ENCODE measurements at regions not wholly inside any gene's neighbourhood (a gene's known extent, or its start where the extent isn't known, plus 50 kb on each side); places are given as distances from the start of the nearest gene placed in this dataset.

- Histone ChIP-seq H3K9me3 (ENCODE audit: insufficient read depth, low read depth) (no peaks in the 10 kb centered on the region; the same call in 1 of the 2 replicates), H3K27ac (no peak overlapping the region), H3K4me1 (replicated peaks; ENCODE audit: insufficient read depth) (no peaks in the 10 kb centered on the region), H3K27me3 (ENCODE audit: insufficient read depth, low read depth) (no peaks in the 10 kb centered on the region), H3F3A (ENCODE audit: insufficient read depth, low read depth) (no peaks in the 10 kb centered on the region), H4K20me1 (ENCODE audit: insufficient read depth) (no peaks in the 10 kb centered on the region), H2AFZ (no peak overlapping the region), H3K36me3 (ENCODE audit: low read depth) (no peaks in the 10 kb centered on the region), H3K4me2 (no peak overlapping the region), H3K9me2 (ENCODE audit: insufficient read depth) (no peaks in the 10 kb centered on the region), H3K79me2 (ENCODE audit: low read depth) (no peaks in the 10 kb centered on the region), H3K4me3 (no peak overlapping the region)
- ChIA-PET CTCF (no interaction called here), POLR2A (ENCODE audit: unreplicated experiment) (no interaction called here)
- intact Hi-C loops (cut with micrococcal nuclease; ENCODE audit: unreplicated experiment): no loop called here
- no peak for DNase-seq
- no TSS peak for BruUV-seq (replicated peaks)
- no peak for TF ChIP-seq CTCF (conservative IDR thresholded peaks at IDR 0.05)
- TF ChIP-seq EZH2 (IDR thresholded peaks at IDR 0.05; ENCODE audit: low read depth): no peak
Observed at GRCh38 chrX:96424007-96424406, 260.6 kb upstream of the DIAPH2 start.

- Histone ChIP-seq H3K27me3 (ENCODE audit: insufficient read depth, low read depth) (no peaks in the 10 kb centered on the region), H3K9me3 (ENCODE audit: insufficient read depth, low read depth) (no peaks in the 10 kb centered on the region; the same call in 1 of the 2 replicates), H3K4me3 (no peak overlapping the region), H3K4me2 (no peak overlapping the region), H4K20me1 (ENCODE audit: insufficient read depth) (no peaks in the 10 kb centered on the region), H3K36me3 (ENCODE audit: low read depth) (no peaks in the 10 kb centered on the region), H3K9me2 (ENCODE audit: insufficient read depth) (no peaks in the 10 kb centered on the region), H3F3A (ENCODE audit: insufficient read depth, low read depth) (no peaks in the 10 kb centered on the region), H2AFZ (no peak overlapping the region), H3K4me1 (replicated peaks; ENCODE audit: insufficient read depth) (no peaks in the 10 kb centered on the region), H3K27ac (no peak overlapping the region), H3K79me2 (ENCODE audit: low read depth) (no peaks in the 10 kb centered on the region)
- BruUV-seq (replicated peaks): no TSS peak
- intact Hi-C loops (cut with micrococcal nuclease; ENCODE audit: unreplicated experiment): no loop called here
- no peak for DNase-seq
- ChIA-PET POLR2A (ENCODE audit: unreplicated experiment) (no interaction called here), CTCF (no interaction called here)
- TF ChIP-seq EZH2 (IDR thresholded peaks at IDR 0.05; ENCODE audit: low read depth) (no peak), CTCF (conservative IDR thresholded peaks at IDR 0.05) (no peak)
Observed at GRCh38 chrX:96425200-96425599, 259.4 kb upstream of the DIAPH2 start.

DNA sequence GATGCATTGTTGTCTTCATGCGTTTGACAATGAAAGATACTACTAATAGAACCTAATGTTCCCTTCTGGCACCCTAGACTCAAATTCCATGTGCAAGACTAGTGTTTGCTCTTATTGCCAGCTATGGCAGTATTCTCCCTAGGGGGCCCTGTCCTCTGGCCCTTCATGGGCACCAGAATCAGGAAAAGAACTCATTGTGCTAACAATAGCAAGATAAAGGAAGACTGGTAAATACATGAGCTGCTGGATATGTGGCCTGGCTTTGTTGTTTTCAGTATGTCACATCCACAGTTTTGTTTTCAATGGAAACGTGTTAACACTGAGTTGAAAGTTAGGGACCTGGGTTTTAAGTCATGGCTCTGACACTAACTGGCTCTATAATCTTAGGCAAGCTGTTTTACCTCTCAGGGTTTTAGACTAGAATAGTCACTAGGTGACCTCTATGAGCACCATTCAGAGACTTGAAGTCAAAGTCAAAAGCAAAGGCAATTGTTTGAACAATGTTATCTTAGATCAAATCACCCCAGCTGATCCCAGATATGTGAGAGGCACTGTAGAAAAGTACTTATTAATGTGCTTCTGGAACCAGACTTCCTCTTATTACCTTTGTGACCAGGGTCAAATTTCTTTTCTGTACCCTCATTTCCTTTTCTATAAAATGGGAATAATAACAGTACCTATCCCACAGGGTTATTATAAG lies 253.7 kb upstream of the DIAPH2 start:
- no TSS peak for BruUV-seq (replicated peaks)
- no peak for DNase-seq
- H3K79me2 ChIP-seq (ENCODE audit: low read depth): no peaks in the 10 kb centered on the region
- TF ChIP-seq CTCF (conservative IDR thresholded peaks at IDR 0.05) (no peak), EZH2 (IDR thresholded peaks at IDR 0.05; ENCODE audit: low read depth) (no peak)
- ChIA-PET CTCF (no interaction called here), POLR2A (ENCODE audit: unreplicated experiment) (no interaction called here)
- H4K20me1 ChIP-seq (ENCODE audit: insufficient read depth): no peaks in the 10 kb centered on the region
- no peaks in the 10 kb centered on the region for H3K9me3 ChIP-seq (ENCODE audit: insufficient read depth, low read depth)
- no peak overlapping the region for H3K4me3 ChIP-seq
- H3K27me3 ChIP-seq (ENCODE audit: insufficient read depth, low read depth): no peaks in the 10 kb centered on the region
- H3K36me3 ChIP-seq (ENCODE audit: low read depth): no peaks in the 10 kb centered on the region
- H3K9me2 ChIP-seq (ENCODE audit: insufficient read depth): no peaks in the 10 kb centered on the region
- H2AFZ ChIP-seq: no peak overlapping the region
- no peak overlapping the region for H3K4me2 ChIP-seq
- intact Hi-C loops (cut with micrococcal nuclease; ENCODE audit: unreplicated experiment): no loop called here
- no peak overlapping the region for H3K27ac ChIP-seq
- peaks cover 18% of the 10 kb centered on the region; the same call in 1 of the 2 replicates for H3K4me1 ChIP-seq (replicated peaks; ENCODE audit: insufficient read depth)
- H3F3A ChIP-seq (ENCODE audit: insufficient read depth, low read depth): no peaks in the 10 kb centered on the region

Data from PC-9 (cell line).